T47D (cell line): ENCODE measurements at regions not wholly inside any gene's neighbourhood (a gene's known extent, or its start where the extent isn't known, plus 50 kb on each side); places are given as distances from the start of the nearest gene placed in this dataset.
"Not testable (repeated sequence)": the region's sequence is repeated elsewhere in the genome, so short reads cannot be mapped to it uniquely, and the experiment has no call there.

Source experiments
- DNase-seq, 2 experiments: peaks; one replicate each; pipeline versions ENCODE4 v3.0.0 to v3.0.0-alpha.2; 2011 to 2012; ENCODE audit warnings: low read depth in 1 of 2, low spot score in 1 of 2
- JUND ChIP-seq: IDR thresholded peaks from 2 replicates; pipeline ENCODE4 v1.6.1; 2012; ENCODE audit warnings: low read depth
- in situ Hi-C: cut with HindIII; loops from 2 replicates; pipeline ENCODE4 v1.10.0; 2016; ENCODE audit warnings: low sequenced_read_pairs, low pct_unique_long_range_greater_than_20kb

GRCh38 chr2:179385756-179386155 lies 121.1 kb upstream of the SESTD1 start:
- DNase-seq, in situ Hi-C loops: not testable (repeated sequence)

DNA sequence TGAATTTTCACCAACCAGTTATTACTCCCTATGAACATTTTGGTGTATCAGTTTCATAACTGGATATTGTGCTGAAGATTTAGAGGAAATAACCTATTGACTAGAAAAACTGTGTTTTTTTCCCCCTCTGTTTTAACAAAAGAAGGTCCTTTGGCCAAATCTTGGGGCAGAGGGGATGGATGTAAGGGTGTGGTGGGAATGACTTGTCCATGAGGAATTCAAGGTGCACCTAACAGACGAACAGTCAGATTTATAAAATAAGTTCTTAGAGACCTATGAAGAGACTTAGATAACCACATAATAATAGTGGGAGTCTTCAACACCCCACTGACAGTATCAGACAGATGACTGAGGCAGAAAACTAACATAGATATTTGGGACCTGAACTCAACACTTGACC lies 119.3 kb upstream of the SESTD1 start:
- in situ Hi-C loops: no loop called here
- DNase-seq: no peak
- TF ChIP-seq JUND: no peak

- in situ Hi-C loops: no loop called here
- no peak for TF ChIP-seq JUND
- no peak for DNase-seq
Measured at GRCh38 chr2:179377296-179377695, 112.7 kb upstream of the SESTD1 start.

- in situ Hi-C loops: no loop called here
- no peak for TF ChIP-seq JUND
Measured at GRCh38 chr2:179376881-179377280, 112.2 kb upstream of the SESTD1 start.

GRCh38 chr2:179373816-179374215 lies 109.2 kb upstream of the SESTD1 start:
- no peak for TF ChIP-seq JUND
- no peak for DNase-seq
- in situ Hi-C loops: no loop called here

More at GRCh38 chr2:179376881-179377280, 112.2 kb upstream of the SESTD1 start:
- no peak for DNase-seq

DNA sequence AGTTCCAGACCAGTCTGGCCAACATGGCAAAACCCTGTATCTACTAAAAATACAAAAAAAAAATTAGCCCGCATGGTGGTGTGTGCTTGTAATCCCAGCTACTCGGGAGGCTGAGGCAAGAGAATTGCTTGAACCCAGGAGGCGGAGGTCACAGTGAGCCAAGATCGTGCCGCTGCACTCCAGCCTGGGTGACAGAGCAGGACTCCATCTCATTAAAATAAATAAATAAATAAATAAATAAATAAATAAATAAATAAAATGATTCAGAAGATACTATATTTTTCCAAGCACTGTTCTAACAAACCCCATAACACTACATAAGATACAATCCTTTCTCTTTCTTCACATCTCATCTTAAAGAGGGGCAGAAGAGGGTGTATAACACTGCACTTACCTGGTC lies 100.9 kb upstream of the SESTD1 start:
- DNase-seq, in situ Hi-C loops: not testable (repeated sequence)

- no peak for TF ChIP-seq JUND
- no peak for DNase-seq
- in situ Hi-C loops: no loop called here
Measured at GRCh38 chr2:179355881-179356280, 91.2 kb upstream of the SESTD1 start.

DNA sequence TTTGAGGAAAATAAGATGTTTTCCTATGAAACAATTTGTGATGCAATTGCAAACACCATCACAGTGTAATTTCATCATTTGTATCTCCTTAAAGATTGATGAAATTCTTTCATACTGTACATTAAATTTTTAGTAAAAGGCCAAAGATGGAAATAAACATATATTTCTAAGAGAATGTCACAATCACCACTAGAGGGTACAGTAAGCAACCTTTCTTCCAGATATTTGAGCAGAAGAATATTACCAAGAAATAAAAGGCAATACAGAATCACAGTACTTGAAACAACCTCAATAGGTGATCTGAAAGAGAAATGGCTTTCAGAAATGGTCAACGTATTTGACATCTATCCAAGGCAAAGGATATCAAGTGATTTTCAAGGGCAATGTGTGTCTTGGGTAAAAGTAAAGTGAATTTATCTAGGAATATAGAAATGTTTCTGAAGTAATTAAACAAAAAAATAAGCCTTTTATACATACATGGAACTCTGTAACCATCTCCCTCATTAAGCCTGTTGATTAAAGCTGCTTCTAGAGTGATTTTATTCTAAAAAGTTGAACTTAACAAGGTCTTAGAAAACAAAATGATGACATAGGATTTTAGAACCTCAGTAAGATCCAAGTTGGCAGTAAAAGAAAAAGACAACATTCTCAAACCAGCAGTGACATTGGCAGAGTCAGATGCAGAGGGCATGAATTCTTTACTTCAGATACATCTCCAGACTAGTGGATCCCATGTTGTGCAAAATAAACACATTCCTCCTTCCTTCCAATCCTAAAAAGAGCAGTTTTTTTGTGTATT lies 90.3 kb upstream of the SESTD1 start:
- TF ChIP-seq JUND: no peak
- in situ Hi-C loops: no loop called here
- no peak for DNase-seq

GRCh38 chr2:179354296-179354695 lies 89.7 kb upstream of the SESTD1 start:
- TF ChIP-seq JUND: no peak

GRCh38 chr2:179352181-179352580 lies 87.5 kb upstream of the SESTD1 start:
- no peak for TF ChIP-seq JUND
- in situ Hi-C loops: no loop called here
- DNase-seq: no peak

More at GRCh38 chr2:179354296-179354695, 89.7 kb upstream of the SESTD1 start:
- in situ Hi-C loops: no loop called here
- DNase-seq: no peak

DNA sequence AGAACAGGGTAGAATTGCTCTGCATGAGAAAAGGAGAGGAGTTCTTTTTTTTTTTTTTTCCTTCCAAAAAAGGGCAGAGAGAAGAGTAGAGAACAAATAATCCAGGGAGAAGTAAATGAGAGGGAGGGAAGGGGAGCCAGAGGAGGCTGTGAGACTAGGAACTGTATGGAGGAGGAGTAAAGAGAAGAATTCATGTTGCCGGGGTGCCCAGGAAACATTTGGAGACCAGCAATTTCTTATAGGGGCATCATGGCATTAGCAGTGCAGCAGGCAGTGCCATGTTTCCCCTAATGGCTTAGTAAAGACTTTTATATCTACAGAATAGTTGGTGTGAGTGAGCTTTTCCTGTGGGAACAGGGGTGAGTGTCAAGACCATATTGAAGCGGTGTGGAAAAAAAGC lies 86.4 kb upstream of the SESTD1 start:
- in situ Hi-C loops: no loop called here
- no peak for TF ChIP-seq JUND
- no peak for DNase-seq

DNA sequence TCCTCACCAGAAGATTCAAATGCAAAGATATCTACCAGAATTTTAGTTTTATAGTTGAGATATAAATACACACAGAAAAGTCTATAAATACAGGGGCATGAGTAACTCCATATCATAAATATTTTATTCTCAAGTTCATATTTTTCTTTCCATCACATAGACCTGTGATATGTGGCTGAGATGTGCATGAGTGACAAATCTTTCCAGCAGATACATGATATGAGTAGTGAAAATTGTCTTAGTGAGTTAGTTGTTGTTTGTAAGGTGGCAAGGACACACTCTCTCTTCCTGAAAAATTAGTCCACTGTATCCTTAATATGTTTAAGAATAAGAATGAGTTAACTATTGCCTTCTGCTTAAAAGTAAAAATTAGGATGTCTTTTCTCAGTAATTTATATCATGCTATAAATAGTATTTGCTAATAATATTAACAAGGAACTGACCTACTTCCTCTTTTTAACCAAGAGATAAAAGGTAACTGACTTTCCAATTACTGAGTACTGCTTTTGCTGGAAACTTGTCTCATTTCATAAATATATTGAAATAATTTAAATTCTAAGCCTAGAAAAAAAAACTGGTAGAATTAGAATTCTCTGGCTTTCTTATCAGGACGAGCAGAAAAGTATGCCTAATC lies 85.2 kb upstream of the SESTD1 start:
- in situ Hi-C loops: no loop called here
- no peak for DNase-seq
- TF ChIP-seq JUND: no peak

DNA sequence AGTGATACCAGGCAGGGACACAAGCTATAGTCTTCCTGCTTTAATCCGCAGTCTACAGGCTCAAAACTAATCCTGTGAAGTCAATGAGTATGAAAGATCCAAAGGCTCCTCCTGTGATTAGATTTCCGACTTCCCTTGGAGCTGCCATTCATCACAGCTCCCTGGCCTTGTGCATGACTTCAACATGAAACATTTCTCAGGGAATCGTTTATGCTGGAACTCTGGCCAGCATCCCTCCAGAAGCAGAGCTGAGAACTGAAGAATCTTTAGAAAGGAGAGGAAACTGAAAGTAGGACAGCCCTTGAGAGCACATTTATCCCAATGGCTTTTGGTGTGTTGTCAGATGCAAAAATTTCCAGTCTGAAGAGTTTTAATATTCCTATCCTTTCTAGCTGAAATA lies 84.3 kb upstream of the SESTD1 start:
- in situ Hi-C loops: no loop called here
- DNase-seq: no peak
- no peak for TF ChIP-seq JUND
